ENCODE measurements at regions not wholly inside any gene's neighbourhood (a gene's known extent, or its start where the extent isn't known, plus 50 kb on each side); places are given as distances from the start of the nearest gene placed in this dataset.

GRCh38 chr12:22858849-22859570, 234.0 kb downstream of the ETNK1 start:
- no peak for TF ChIP-seq CTCF (IDR thresholded peaks at IDR 0.05)
- TF ChIP-seq POLR2A (IDR thresholded peaks at IDR 0.05): no peak
